GM23248 (cell line): ENCODE measurements at regions not wholly inside any gene's neighbourhood (a gene's known extent, or its start where the extent isn't known, plus 50 kb on each side); places are given as distances from the start of the nearest gene placed in this dataset.
A peak's percentile ranks its signal among the peaks of the same experiment; 100 is the strongest.

Experiments used
- DNase-seq: peaks from one replicate; pipeline ENCODE4 v3.0.0-alpha.2; 2015
- H2AFZ ChIP-seq: fragments of 200-600 bp; sonication (generic); 2 replicates; pipeline ENCODE4 v1.6.1; 2016; ENCODE audit warnings: antibody characterized with exemption
- H3F3A ChIP-seq: fragments of 200-600 bp; sonication (generic); 2 replicates; pipeline ENCODE4 v1.6.1; 2016; ENCODE audit warnings: mild to moderate bottlenecking, antibody characterized with exemption, mixed run types; ENCODE audit not compliant: insufficient read depth
- H3K27ac ChIP-seq: fragments of 200-600 bp; sonication (generic); 2 replicates; pipeline ENCODE4 v1.5.1; 2016; ENCODE audit warnings: mild to moderate bottlenecking
- H3K27me3 ChIP-seq: fragments of 200-600 bp; sonication (generic); replicated peaks from 2 replicates; pipeline ENCODE4 v1.6.1; 2016; ENCODE audit warnings: mild to moderate bottlenecking; ENCODE audit not compliant: insufficient read depth
- H3K36me3 ChIP-seq: fragments of 200-600 bp; sonication (generic); 2 replicates; pipeline ENCODE4 v1.6.1; 2016; ENCODE audit warnings: low read depth, mild to moderate bottlenecking
- H3K4me1 ChIP-seq: fragments of 200-600 bp; sonication (generic); 2 replicates; pipeline ENCODE4 v1.6.1; 2016; ENCODE audit warnings: mild to moderate bottlenecking; ENCODE audit not compliant: insufficient read depth
- H3K4me2 ChIP-seq: fragments of 200-600 bp; sonication (generic); one replicate; pipeline ENCODE4 v1.6.1; 2016; ENCODE audit warnings: mild to moderate bottlenecking; ENCODE audit not compliant: unreplicated experiment
- H3K4me3 ChIP-seq: fragments of 200-600 bp; sonication (generic); 2 replicates; pipeline ENCODE4 v1.5.1; 2016; ENCODE audit warnings: mild to moderate bottlenecking
- H3K79me2 ChIP-seq: fragments of 200-600 bp; sonication (generic); 2 replicates; pipeline ENCODE4 v1.6.1; 2016; ENCODE audit warnings: mild to moderate bottlenecking; ENCODE audit not compliant: insufficient read depth
- H3K9ac ChIP-seq: fragments of 200-600 bp; sonication (generic); 2 replicates; pipeline ENCODE4 v1.6.1; 2016; ENCODE audit warnings: mild to moderate bottlenecking
- H3K9me2 ChIP-seq: fragments of 200-600 bp; sonication (generic); 2 replicates; pipeline ENCODE4 v1.6.1; 2016; ENCODE audit warnings: mixed run types, mild to moderate bottlenecking, moderate library complexity; ENCODE audit not compliant: insufficient read depth
- H3K9me3 ChIP-seq: fragments of 200-600 bp; sonication (generic); one replicate; pipeline ENCODE4 v1.6.1; 2017; ENCODE audit warnings: low read depth
- H4K20me1 ChIP-seq: fragments of 200-600 bp; sonication (generic); 2 replicates; pipeline ENCODE4 v1.6.0; 2016; ENCODE audit not compliant: insufficient read depth
- EZH2 ChIP-seq: fragments of 200-600 bp; sonication (generic); IDR thresholded peaks from 2 replicates; pipeline ENCODE4 v1.6.1; 2018; ENCODE audit warnings: antibody characterized with exemption, mild to moderate bottlenecking; ENCODE audit not compliant: insufficient read depth, poor library complexity, severe bottlenecking
- EZH2phosphoT487 ChIP-seq: fragments of 200-600 bp; sonication (generic); IDR thresholded peaks from 2 replicates; pipeline ENCODE4 v1.6.1; 2018; ENCODE audit warnings: antibody characterized with exemption, moderate library complexity, mild to moderate bottlenecking, low read depth; ENCODE audit not compliant: insufficient read depth
- WGBS, 2 experiments: methylation state at CpG; one replicate each; pipeline ENCODE4 v1.1.6; 2015 to 2017; ENCODE audit warnings: low lambda C conversion rate in 2 of 2, low coverage in 1 of 2; ENCODE audit errors: missing lambda C conversion rate in 2 of 2; 5-methylcytosine and 5-hydroxymethylcytosine counted together
- in situ Hi-C: fragments of 300-500 bp; cut with MboI; formaldehyde crosslinking; loops from 2 replicates; pipeline ENCODE4 v1.15.0; 2020

- Histone ChIP-seq H3K79me2 (no peaks in the 10 kb centered on the region), H3K4me1 (no peaks in the 10 kb centered on the region), H2AFZ (no peak overlapping the region), H3K9ac (no peak overlapping the region), H3K27me3 (peaks cover 11% of the 10 kb centered on the region), H4K20me1 (no peaks in the 10 kb centered on the region), H3K9me3 (no peaks in the 10 kb centered on the region), H3K9me2 (no peaks in the 10 kb centered on the region), H3K4me2 (no peak overlapping the region), H3K27ac (no peak overlapping the region), H3K36me3 (no peaks in the 10 kb centered on the region), H3F3A (no peaks in the 10 kb centered on the region), H3K4me3 (no peak overlapping the region)
- in situ Hi-C loops = no loop called here
- DNase-seq = no peak
- no peak for TF ChIP-seq EZH2
- no peak for TF ChIP-seq EZH2phosphoT487
Measured at GRCh38 chr13:73358606-73359095, 299.8 kb downstream of the KLF5 start.

GRCh38 chr13:73355134-73355533 is 296.3 kb downstream of the KLF5 start:
- Histone ChIP-seq H3K36me3 (no peaks in the 10 kb centered on the region), H3K4me2 (no peak overlapping the region), H3K9ac (no peak overlapping the region), H2AFZ (no peak overlapping the region), H3K9me2 (no peaks in the 10 kb centered on the region), H3K9me3 (no peaks in the 10 kb centered on the region), H3K27ac (no peak overlapping the region), H3F3A (no peaks in the 10 kb centered on the region), H3K4me1 (no peaks in the 10 kb centered on the region), H3K79me2 (no peaks in the 10 kb centered on the region), H3K27me3 (peaks cover 3% of the 10 kb centered on the region), H4K20me1 (no peaks in the 10 kb centered on the region), H3K4me3 (no peak overlapping the region)
- no peak for DNase-seq
- TF ChIP-seq EZH2 (no peak), EZH2phosphoT487 (no peak)
- 59 to 67% methylated on average over 2 of the region's 2 CpGs for WGBS, 2 experiments
- in situ Hi-C loops = no loop called here

GRCh38 chr13:73351730-73352129 is 292.9 kb downstream of the KLF5 start:
- no peak overlapping the region for H3K4me2 ChIP-seq
- no peak overlapping the region for H2AFZ ChIP-seq
- 33 to 37% methylated on average over 1 of the region's 1 CpG for WGBS, 2 experiments
- no peak overlapping the region for H3K4me3 ChIP-seq
- H3K27ac ChIP-seq = no peak overlapping the region
- DNase-seq = no peak
- no peaks in the 10 kb centered on the region for H4K20me1 ChIP-seq
- H3K9ac ChIP-seq = no peak overlapping the region
- H3K4me1 ChIP-seq = no peaks in the 10 kb centered on the region
- no peaks in the 10 kb centered on the region for H3K36me3 ChIP-seq
- TF ChIP-seq EZH2phosphoT487 (no peak), EZH2 (no peak)
- no peaks in the 10 kb centered on the region for H3K9me2 ChIP-seq
- no peaks in the 10 kb centered on the region for H3K9me3 ChIP-seq
- H3K27me3 ChIP-seq = peaks cover 3% of the 10 kb centered on the region
- no peaks in the 10 kb centered on the region for H3K79me2 ChIP-seq
- in situ Hi-C loops = no loop called here
- H3F3A ChIP-seq = no peaks in the 10 kb centered on the region

GRCh38 chr13:73341748-73342147 is 282.9 kb downstream of the KLF5 start:
- Histone ChIP-seq H3K4me3 (no peak overlapping the region), H3K9ac (no peak overlapping the region), H2AFZ (no peak overlapping the region), H3K79me2 (no peaks in the 10 kb centered on the region), H3K4me1 (peaks cover 23% of the 10 kb centered on the region), H3K9me2 (no peaks in the 10 kb centered on the region), H3K9me3 (no peaks in the 10 kb centered on the region), H3K27me3 (no peaks in the 10 kb centered on the region), H4K20me1 (no peaks in the 10 kb centered on the region), H3F3A (peaks cover 9% of the 10 kb centered on the region; the same call in 1 of the 2 replicates), H3K4me2 (peak overlapping the region; percentile 54), H3K36me3 (no peaks in the 10 kb centered on the region), H3K27ac (peak overlapping the region; percentile 49)
- DNase-seq = peak; percentile 81
- 2 to 7% methylated on average over 2 of the region's 2 CpGs for WGBS, 2 experiments
- in situ Hi-C loops = no loop called here
- no peak for TF ChIP-seq EZH2phosphoT487
- no peak for TF ChIP-seq EZH2

- Histone ChIP-seq H3K4me2 (no peak overlapping the region), H3K27ac (no peak overlapping the region), H3K79me2 (no peaks in the 10 kb centered on the region), H4K20me1 (no peaks in the 10 kb centered on the region), H3F3A (peaks cover 9% of the 10 kb centered on the region; the same call in 1 of the 2 replicates), H3K9me2 (no peaks in the 10 kb centered on the region), H3K4me3 (no peak overlapping the region), H3K27me3 (no peaks in the 10 kb centered on the region), H2AFZ (no peak overlapping the region), H3K9ac (no peak overlapping the region), H3K4me1 (peaks cover 30% of the 10 kb centered on the region), H3K36me3 (no peaks in the 10 kb centered on the region), H3K9me3 (no peaks in the 10 kb centered on the region)
- 83 to 86% methylated on average over 3 of the region's 3 CpGs for WGBS, 2 experiments
- in situ Hi-C loops = no loop called here
- TF ChIP-seq EZH2phosphoT487 (no peak), EZH2 (no peak)
- no peak for DNase-seq
Measured at GRCh38 chr13:73340069-73340468, 281.3 kb downstream of the KLF5 start.
